ENCODE measurements at regions not wholly inside any gene's neighbourhood (a gene's known extent, or its start where the extent isn't known, plus 50 kb on each side); places are given as distances from the start of the nearest gene placed in this dataset.

- Mint-ChIP-seq H3K4me1 (ENCODE audit: insufficient read depth, unreplicated experiment) (no peaks in the 10 kb centered on the region), H3K9me3 (ENCODE audit: unreplicated experiment) (no peaks in the 10 kb centered on the region), H3K4me3 (ENCODE audit: unreplicated experiment) (no peak overlapping the region), H3K36me3 (ENCODE audit: insufficient read depth, unreplicated experiment) (no peaks in the 10 kb centered on the region), H3K27ac (ENCODE audit: low read depth, unreplicated experiment) (no peak overlapping the region), H3K27me3 (ENCODE audit: insufficient read depth, unreplicated experiment) (no peaks in the 10 kb centered on the region)
- intact Hi-C loops (cut with micrococcal nuclease): no loop called here
- ChIA-PET POLR2A (no interaction called here), CTCF (no interaction called here)
- no peak for TF ChIP-seq CTCF (IDR thresholded peaks at IDR 0.05; ENCODE audit: unreplicated experiment)
- DNase-seq (ENCODE audit: unreplicated experiment): no peak
- no TSS peak for BruUV-seq (replicated peaks)
Measured at GRCh38 chr6:22929311-22929985, 360.1 kb downstream of the HDGFL1 start.

GRCh38 chr6:22940581-22941290 lies 371.4 kb downstream of the HDGFL1 start:
- H3K27ac Mint-ChIP-seq (ENCODE audit: low read depth, unreplicated experiment): no peak overlapping the region
- CTCF ChIA-PET: interaction anchor here (0.6 kb wide), 1 partner anchor 1352 kb away, joined by 3 read pairs; no protein-coding TSS in a partner anchor
- H3K4me1 Mint-ChIP-seq (ENCODE audit: insufficient read depth, unreplicated experiment): no peaks in the 10 kb centered on the region
- no TSS peak for BruUV-seq (replicated peaks)
- intact Hi-C loops (cut with micrococcal nuclease): no loop called here
- no peak overlapping the region for H3K4me3 Mint-ChIP-seq (ENCODE audit: unreplicated experiment)
- no peak for DNase-seq (ENCODE audit: unreplicated experiment)
- POLR2A ChIA-PET: no interaction called here
- H3K36me3 Mint-ChIP-seq (ENCODE audit: insufficient read depth, unreplicated experiment): no peaks in the 10 kb centered on the region
- no peaks in the 10 kb centered on the region for H3K27me3 Mint-ChIP-seq (ENCODE audit: insufficient read depth, unreplicated experiment)
- H3K9me3 Mint-ChIP-seq (ENCODE audit: unreplicated experiment): peaks cover 13% of the 10 kb centered on the region
- TF ChIP-seq CTCF (IDR thresholded peaks at IDR 0.05; ENCODE audit: unreplicated experiment): no peak

- no peak for TF ChIP-seq CTCF (IDR thresholded peaks at IDR 0.05; ENCODE audit: unreplicated experiment)
- Mint-ChIP-seq H3K4me1 (ENCODE audit: insufficient read depth, unreplicated experiment) (no peaks in the 10 kb centered on the region), H3K27me3 (ENCODE audit: insufficient read depth, unreplicated experiment) (no peaks in the 10 kb centered on the region), H3K9me3 (ENCODE audit: unreplicated experiment) (peaks cover 13% of the 10 kb centered on the region), H3K4me3 (ENCODE audit: unreplicated experiment) (no peak overlapping the region), H3K27ac (ENCODE audit: low read depth, unreplicated experiment) (no peak overlapping the region), H3K36me3 (ENCODE audit: insufficient read depth, unreplicated experiment) (no peaks in the 10 kb centered on the region)
- intact Hi-C loops (cut with micrococcal nuclease): no loop called here
- POLR2A ChIA-PET: no interaction called here
- BruUV-seq (replicated peaks): no TSS peak
- no peak for DNase-seq (ENCODE audit: unreplicated experiment)
- CTCF ChIA-PET: no interaction called here
Measured at GRCh38 chr6:22942403-22942802, 373.0 kb downstream of the HDGFL1 start.

- Mint-ChIP-seq H3K27me3 (ENCODE audit: insufficient read depth, unreplicated experiment) (no peaks in the 10 kb centered on the region), H3K9me3 (ENCODE audit: unreplicated experiment) (peaks cover 13% of the 10 kb centered on the region), H3K27ac (ENCODE audit: low read depth, unreplicated experiment) (no peak overlapping the region), H3K36me3 (ENCODE audit: insufficient read depth, unreplicated experiment) (no peaks in the 10 kb centered on the region), H3K4me1 (ENCODE audit: insufficient read depth, unreplicated experiment) (no peaks in the 10 kb centered on the region), H3K4me3 (ENCODE audit: unreplicated experiment) (no peak overlapping the region)
- no peak for DNase-seq (ENCODE audit: unreplicated experiment)
- no TSS peak for BruUV-seq (replicated peaks)
- intact Hi-C loops (cut with micrococcal nuclease): no loop called here
- POLR2A ChIA-PET: no interaction called here
- TF ChIP-seq CTCF (IDR thresholded peaks at IDR 0.05; ENCODE audit: unreplicated experiment): no peak
- CTCF ChIA-PET: no interaction called here
Measured at GRCh38 chr6:22943327-22943726, 374.0 kb downstream of the HDGFL1 start.
